ENCODE measurements at regions not wholly inside any gene's neighbourhood (a gene's known extent, or its start where the extent isn't known, plus 50 kb on each side); places are given as distances from the start of the nearest gene placed in this dataset.

DNA sequence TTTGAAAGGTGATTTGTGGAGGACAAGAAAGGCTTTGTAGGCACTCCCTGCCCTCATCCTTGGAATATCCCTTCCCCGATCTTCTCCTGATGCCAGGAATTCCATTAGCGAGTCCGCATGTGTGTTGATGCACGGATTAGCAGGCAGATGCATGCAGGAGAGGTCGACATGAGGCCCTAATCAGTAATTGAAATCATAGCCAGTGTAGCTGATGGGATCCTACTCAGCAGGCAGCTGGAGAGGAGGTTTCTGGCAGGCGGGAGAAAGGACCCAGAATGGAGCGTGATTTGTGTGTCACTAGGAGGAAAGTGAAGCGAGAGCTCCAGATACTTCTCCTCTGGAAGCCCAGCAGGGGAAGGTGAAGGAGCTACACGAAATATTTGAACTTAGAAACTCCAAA is 196.3 kb upstream of the CDH11 start:
- Histone ChIP-seq H3K4ac (replicated peaks; ENCODE audit: insufficient read length, low read depth, low read length) (no peak overlapping the region), H4K91ac (replicated peaks; ENCODE audit: insufficient read length, low read length) (no peak overlapping the region), H3K79me1 (ENCODE audit: low read depth, low read length) (no peaks in the 10 kb centered on the region), H4K5ac (ENCODE audit: insufficient read length, low read depth, low read length) (no peak overlapping the region), H2BK5ac (ENCODE audit: low read depth, low read length) (no peak overlapping the region), H3K79me2 (ENCODE audit: control insufficient read depth in 1 of 2, insufficient read depth in 2 of 2, low read length in 2 of 2) (no peaks in the 10 kb centered on the region), H3K4me3 (ENCODE audit: extremely low read depth in 1 of 4, insufficient read depth in 2 of 4, low read depth in 3 of 4, low read length in 4 of 4) (peak overlapping the region in 3 of 4 experiments; percentile 7 to 24 (median 16); a peak in 5 of 8 replicates), H4K8ac (ENCODE audit: extremely low read depth, insufficient read depth, low read length) (no peak overlapping the region), H3K4me1 (replicated peaks in 1 of 4; ENCODE audit: control insufficient read depth in 3 of 4, insufficient read depth in 4 of 4, low read length in 3 of 4) (peaks cover 0 to 18% (median 14%) of the 10 kb centered on the region in 4 experiments; a peak in 5 of 7 replicates), H3K27ac (ENCODE audit: low read depth, low read length) (no peak overlapping the region), H3K18ac (ENCODE audit: extremely low read depth, low read length) (no peak overlapping the region), H2AFZ (ENCODE audit: low read length) (no peak overlapping the region), H3K36me3 (ENCODE audit: control insufficient read depth in 2 of 4, insufficient read depth in 4 of 4, low read length in 3 of 4) (no peaks in the 10 kb centered on the region), H3K56ac (replicated peaks; ENCODE audit: insufficient read length, low read depth, low read length) (no peak overlapping the region), H2BK120ac (replicated peaks; ENCODE audit: low read depth, low read length) (no peak overlapping the region), H3K9me3 (ENCODE audit: insufficient read depth in 2 of 2, low read depth in 1 of 2, low read length in 1 of 2) (no peaks in the 10 kb centered on the region), H2AK5ac (ENCODE audit: low read depth, low read length) (no peak overlapping the region), H2BK12ac (ENCODE audit: low read depth, low read length) (no peak overlapping the region), H3K4me2 (ENCODE audit: insufficient read depth in 1 of 2, low read depth in 2 of 2, low read length in 2 of 2) (peak overlapping the region; percentile 47 to 58), H3K14ac (ENCODE audit: insufficient read length) (no peak overlapping the region), H3K23ac (ENCODE audit: insufficient read length) (no peak overlapping the region), H3K23me2 (ENCODE audit: low read depth, low read length) (no peaks in the 10 kb centered on the region), H2BK15ac (ENCODE audit: low read length) (no peak overlapping the region), H3K9ac (replicated peaks in 1 of 4; ENCODE audit: extremely low read depth in 1 of 4, low read depth in 3 of 4, low read length in 3 of 4) (no peak overlapping the region; a peak in 1 of 7 replicates), H2BK20ac (ENCODE audit: low read length) (no peak overlapping the region), H3K27me3 (replicated peaks in 1 of 4; ENCODE audit: control insufficient read depth in 3 of 4, extremely low read depth in 1 of 4, insufficient read depth in 3 of 4, low read length in 3 of 4) (no peaks in the 10 kb centered on the region), H4K20me1 (replicated peaks in 1 of 2; ENCODE audit: control insufficient read depth in 1 of 2, insufficient read depth in 2 of 2, low read length in 2 of 2) (peaks cover 0 to 2% of the 10 kb centered on the region in 2 experiments)
- DNase-seq (ENCODE audit: low read depth in 1 of 2, low spot score in 2 of 2) (peak in 1 of 2 experiments; percentile 52), FAIRE-seq (no peak)
- TF ChIP-seq PHF8 (conservative IDR thresholded peaks at IDR 0.05; ENCODE audit: low read depth, low read length) = no peak
- no peak for TF ChIP-seq CTBP2 (IDR thresholded peaks at IDR 0.05; ENCODE audit: borderline replicate concordance, insufficient read depth, insufficient read length, low read length)
- TF ChIP-seq, protein P1, sequence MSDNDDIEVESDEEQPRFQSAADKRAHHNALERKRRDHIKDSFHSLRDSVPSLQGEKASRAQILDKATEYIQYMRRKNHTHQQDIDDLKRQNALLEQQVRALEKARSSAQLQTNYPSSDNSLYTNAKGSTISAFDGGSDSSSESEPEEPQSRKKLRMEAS (IDR thresholded peaks at IDR 0.05) = 0 out of 2 replicates have a peak, but pooled peaks have one; percentile 8
- 11% methylated on average over 9 of the region's 9 CpGs; no CpG with 5 or more reads in 1 of the 2 experiments for WGBS, 2 experiments (ENCODE audit: extremely low coverage in 1 of 2, insufficient coverage in 1 of 2, insufficient read length in 1 of 2, insufficient replicate concordance in 2 of 2, low coverage in 1 of 2, low lambda C conversion rate in 2 of 2, missing lambda C conversion rate in 1 of 2)
- CTCF ChIA-PET (ENCODE audit: partially characterized antibody) = interaction anchor here (0.6 to 0.8 kb wide), 3 partner anchors 69 to 1955 kb away, joined by 3 to 5 read pairs (median 3); no protein-coding TSS in a partner anchor
- POLR2A ChIA-PET (ENCODE audit: partially characterized antibody) = interaction anchor here (1.3 to 1.6 kb wide), 2 partner anchors 83 to 88 kb away, joined by 3 to 10 read pairs; no protein-coding TSS in a partner anchor

Data from H1 (cell line).